NCI-H526 (cell line): ENCODE measurements at regions not wholly inside any gene's neighbourhood (a gene's known extent, or its start where the extent isn't known, plus 50 kb on each side); places are given as distances from the start of the nearest gene placed in this dataset.
A peak's percentile ranks its signal among the peaks of the same experiment; 100 is the strongest.
"Not testable (repeated sequence)": the region's sequence is repeated elsewhere in the genome, so short reads cannot be mapped to it uniquely, and the experiment has no call there.

Experiments used
- DNase-seq, 2 experiments: peaks; one replicate each; lab custom pipeline; 2025; lab: John Stamatoyannopoulos, UW

DNA sequence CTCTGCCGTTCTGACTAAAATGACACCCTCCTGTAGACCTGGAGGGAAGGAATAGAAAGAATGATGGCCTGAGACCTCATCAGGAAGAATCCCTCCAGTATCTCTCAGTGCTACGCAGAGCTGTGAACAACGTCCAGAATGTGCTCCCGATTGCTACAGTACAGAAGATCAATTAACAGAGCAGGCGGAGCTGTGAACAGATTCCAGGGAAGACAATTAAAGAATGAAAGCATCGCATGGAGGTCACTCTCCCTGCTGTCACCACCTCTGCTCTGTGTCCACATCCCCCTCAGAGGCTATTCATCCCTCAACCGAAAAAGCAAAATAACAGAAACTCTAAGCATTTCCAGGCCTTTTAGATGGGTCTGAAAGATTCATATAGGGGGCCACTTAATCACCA lies 481.0 kb downstream of the EIPR1 start:
- DNase-seq: no peak

DNA sequence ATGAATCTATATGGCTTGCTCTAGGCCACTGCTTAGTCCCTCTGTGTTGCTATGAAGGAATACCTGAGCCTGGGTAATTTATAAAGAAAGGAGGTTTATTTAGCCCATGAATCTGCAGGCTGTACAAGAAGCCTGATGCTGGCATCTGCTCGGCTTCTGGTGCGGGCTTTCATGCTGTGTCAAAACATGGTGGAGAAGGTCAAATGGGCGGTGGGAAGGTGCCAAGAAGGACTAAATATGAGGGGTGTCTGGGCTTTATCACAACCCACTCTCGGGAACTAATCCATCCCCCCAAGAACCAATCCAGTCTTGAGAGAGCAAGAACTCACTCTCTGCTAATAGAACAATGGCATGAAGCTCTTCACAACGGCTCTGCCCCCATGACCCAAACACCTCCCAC lies 481.6 kb downstream of the EIPR1 start:
- no peak for DNase-seq

GRCh38 chr2:2894011-2894410 lies 483.6 kb downstream of the EIPR1 start:
- DNase-seq: not testable (repeated sequence)

DNA sequence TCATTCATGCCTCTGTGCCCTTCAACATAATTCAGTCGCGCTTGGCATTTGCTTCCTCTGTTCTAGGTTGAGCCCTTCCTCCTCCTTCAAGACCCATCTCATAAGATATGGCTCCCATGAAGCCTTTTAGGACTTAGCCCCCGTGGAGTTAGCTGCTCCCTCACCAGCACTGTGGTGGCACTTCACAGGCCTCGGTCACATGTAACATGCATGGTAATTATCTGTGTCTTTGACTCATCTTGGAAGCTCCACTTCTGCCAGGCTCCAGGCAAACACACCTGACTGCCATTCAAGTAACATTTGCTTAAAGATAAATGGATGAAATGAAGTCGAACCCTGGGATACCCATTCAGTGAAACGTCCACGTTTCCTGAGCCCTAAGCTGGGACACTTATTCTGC lies 484.7 kb downstream of the EIPR1 start:
- DNase-seq: no peak

- peak in 1 of 2 experiments; percentile 16 for DNase-seq
These were observed 485.2 kb downstream of the EIPR1 start for GRCh38 chr2:2892378-2892777.

GRCh38 chr2:2890901-2891300 lies 486.7 kb downstream of the EIPR1 start:
- DNase-seq: no peak

DNA sequence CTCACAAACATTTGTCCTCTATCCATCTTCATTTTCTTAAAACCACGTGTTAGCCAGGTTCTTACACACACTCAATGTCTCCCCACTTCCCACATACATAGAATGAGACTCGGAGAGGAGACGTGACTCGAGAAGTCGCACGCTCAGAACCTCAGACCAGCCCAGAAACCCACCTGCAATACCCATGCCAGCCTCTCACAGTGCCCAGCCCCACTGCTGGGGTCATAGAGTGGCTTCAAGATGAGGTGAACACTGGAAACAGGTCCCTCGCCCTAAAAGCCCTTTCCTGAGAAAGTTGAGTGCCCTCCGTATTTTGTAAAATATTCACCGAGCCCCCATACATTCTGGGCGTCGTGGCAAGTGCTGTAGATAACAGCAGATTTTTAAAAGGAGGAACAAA lies 487.4 kb downstream of the EIPR1 start:
- DNase-seq: no peak

GRCh38 chr2:2889646-2890045 lies 488.0 kb downstream of the EIPR1 start:
- no peak for DNase-seq

GRCh38 chr2:2889141-2889540 lies 488.5 kb downstream of the EIPR1 start:
- no peak for DNase-seq

- DNase-seq: no peak
These were observed 489.7 kb downstream of the EIPR1 start for GRCh38 chr2:2887772-2888387.

- no peak for DNase-seq
These were observed 490.7 kb downstream of the EIPR1 start for GRCh38 chr2:2886922-2887321.

- no peak for DNase-seq
These were observed 496.1 kb downstream of the EIPR1 start for GRCh38 chr2:2881499-2881898.

- no peak for DNase-seq
These were observed 496.7 kb downstream of the EIPR1 start for GRCh38 chr2:2880938-2881337.

GRCh38 chr2:2879781-2880180 lies 497.8 kb downstream of the EIPR1 start:
- DNase-seq: no peak

- DNase-seq: no peak
These were observed 498.5 kb downstream of the EIPR1 start for GRCh38 chr2:2879071-2879470.

DNA sequence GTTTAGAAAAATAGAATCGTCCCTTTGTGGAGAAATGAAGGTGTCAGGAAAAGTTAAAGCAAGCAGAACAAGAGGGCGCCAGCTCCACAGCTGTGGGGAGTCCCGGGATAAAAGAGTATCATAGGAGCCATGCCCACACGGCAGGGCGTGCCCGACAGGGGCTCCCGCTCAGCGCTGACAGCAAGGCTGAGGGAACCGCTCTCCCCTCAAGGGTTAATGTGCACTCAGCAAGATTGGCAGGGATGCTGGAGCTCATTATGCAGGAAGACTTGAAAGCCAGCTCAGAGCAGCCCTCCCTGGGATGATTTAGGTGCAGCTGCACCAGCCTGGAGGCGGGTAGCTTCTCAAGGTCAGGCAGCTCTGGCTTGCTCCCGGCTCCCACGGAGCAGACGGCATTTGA lies 500.2 kb downstream of the EIPR1 start:
- DNase-seq: peak; percentile 69 to 81

DNA sequence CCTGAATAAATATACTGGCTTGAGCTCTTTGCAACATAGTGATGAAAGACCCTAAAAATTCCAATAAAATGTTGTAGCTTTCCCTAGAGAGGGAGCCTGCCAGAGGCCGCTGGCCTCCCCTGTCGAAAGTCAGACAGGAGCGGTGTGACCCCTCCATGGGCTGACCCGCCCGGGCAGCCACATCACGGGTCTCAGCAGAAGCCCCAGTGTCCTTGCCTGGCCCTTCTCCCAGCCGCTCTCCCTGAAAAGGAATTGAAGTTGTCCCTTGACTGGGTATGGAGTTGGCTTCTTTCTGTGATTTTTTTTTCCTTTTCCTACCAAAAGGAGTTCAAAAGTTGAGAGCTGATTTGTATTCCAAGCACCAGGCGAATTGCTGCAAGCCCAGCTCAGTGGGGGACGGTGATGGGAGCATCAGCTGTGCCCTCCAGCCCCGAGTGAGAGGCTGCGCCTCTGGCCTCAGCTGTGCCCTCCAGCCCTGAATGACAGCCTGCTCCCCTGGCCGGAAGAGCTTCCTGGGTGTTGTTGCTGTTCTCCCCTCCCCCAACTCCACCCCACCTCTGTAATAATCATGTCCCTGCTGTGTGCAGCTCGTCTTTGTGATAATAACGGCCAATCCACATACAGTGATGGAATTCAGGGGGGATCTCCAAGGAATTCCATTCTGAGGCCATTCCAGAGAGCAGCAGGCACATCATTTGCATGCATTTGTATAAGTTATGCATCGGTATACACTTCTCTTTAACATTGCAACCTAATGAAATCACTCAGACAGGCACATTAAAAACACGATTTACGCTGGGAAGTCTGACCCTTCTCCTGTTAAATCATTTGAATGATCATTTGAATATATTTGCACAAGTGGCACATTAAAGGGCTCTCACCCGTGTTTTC lies 501.0 kb downstream of the EIPR1 start:
- peak; percentile 94 to 98 for DNase-seq

- DNase-seq: peak in 1 of 2 experiments; percentile 13
These were observed 501.8 kb downstream of the EIPR1 start for GRCh38 chr2:2875831-2876230.

GRCh38 chr2:2875296-2875695 lies 502.3 kb downstream of the EIPR1 start:
- no peak for DNase-seq

GRCh38 chr2:2874805-2875204 lies 502.8 kb downstream of the EIPR1 start:
- DNase-seq: no peak

GRCh38 chr2:2874341-2874740 lies 503.3 kb downstream of the EIPR1 start:
- no peak for DNase-seq

DNA sequence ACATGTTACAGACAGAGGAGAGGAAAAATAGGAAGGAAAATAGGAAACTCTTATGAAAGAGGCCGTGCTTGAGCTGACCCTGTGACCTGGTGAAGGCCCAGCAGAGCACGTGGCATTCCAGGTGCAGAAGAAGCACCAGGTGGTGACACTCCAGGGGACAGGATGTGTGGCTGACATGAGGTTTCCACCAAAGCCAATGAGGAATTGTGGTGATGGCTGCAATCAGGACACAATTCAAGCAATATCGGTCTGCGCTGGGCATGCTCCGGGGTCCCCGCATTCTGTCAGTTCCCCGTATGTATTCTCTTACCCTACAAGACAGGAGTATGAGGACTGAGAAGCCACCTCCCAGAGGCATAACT lies 504.2 kb downstream of the EIPR1 start:
- DNase-seq: no peak

DNA sequence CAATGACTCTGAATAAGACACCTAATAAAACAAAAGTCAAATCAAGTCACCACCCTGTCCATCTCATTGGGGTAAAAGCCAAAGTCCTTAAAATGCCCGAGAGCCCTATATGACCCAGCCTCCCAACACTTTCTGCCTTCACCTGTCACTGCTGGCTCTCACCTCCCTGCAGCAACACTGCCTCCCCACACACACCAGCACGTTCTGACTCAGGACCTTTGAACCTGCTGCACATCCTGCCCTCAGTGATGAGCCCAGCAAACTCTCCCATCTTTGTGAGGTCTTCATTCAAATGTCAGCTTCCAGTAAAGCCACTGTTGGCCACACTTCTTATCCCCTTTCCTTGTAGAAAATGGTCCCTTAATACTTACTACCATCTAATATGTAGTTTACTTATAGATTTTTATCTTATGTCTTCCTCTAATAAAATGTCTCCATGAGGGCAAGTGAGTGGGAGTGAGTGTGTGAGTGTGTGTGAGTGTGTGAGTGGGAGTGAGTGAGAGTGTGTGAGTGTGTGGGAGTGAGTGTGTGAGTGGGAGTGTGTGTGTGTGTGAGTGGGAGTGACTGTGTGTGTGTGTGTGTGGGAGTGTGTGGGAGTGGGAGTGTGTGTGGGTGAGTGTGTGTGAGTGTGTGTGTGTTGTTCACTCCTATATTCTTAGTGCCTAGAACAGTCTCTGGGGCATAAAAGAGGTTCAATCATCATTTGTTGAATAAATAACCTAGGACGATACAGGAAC lies 504.7 kb downstream of the EIPR1 start:
- DNase-seq: no peak
